ENCODE measurements at regions not wholly inside any gene's neighbourhood (a gene's known extent, or its start where the extent isn't known, plus 50 kb on each side); places are given as distances from the start of the nearest gene placed in this dataset.

GRCh38 chr7:53794816-53795215 lies 747.4 kb upstream of the VSTM2A start:
- DNase-seq, result no peak
- no peak overlapping the region for H3K4me3 ChIP-seq (ENCODE audit: low read length)
- no peaks in the 10 kb centered on the region for H3K4me1 ChIP-seq (ENCODE audit: control insufficient read depth, insufficient read depth, low read length)
- H3K4me1 Mint-ChIP-seq, result no peaks in the 10 kb centered on the region
- no peak overlapping the region for H3K4me3 Mint-ChIP-seq
- no peaks in the 10 kb centered on the region for H3K27me3 Mint-ChIP-seq (ENCODE audit: insufficient read depth)
- H3K27me3 ChIP-seq (ENCODE audit: control insufficient read depth, insufficient read depth, low read length, poor library complexity, severe bottlenecking), result no peaks in the 10 kb centered on the region
- TF ChIP-seq, protein P1, sequence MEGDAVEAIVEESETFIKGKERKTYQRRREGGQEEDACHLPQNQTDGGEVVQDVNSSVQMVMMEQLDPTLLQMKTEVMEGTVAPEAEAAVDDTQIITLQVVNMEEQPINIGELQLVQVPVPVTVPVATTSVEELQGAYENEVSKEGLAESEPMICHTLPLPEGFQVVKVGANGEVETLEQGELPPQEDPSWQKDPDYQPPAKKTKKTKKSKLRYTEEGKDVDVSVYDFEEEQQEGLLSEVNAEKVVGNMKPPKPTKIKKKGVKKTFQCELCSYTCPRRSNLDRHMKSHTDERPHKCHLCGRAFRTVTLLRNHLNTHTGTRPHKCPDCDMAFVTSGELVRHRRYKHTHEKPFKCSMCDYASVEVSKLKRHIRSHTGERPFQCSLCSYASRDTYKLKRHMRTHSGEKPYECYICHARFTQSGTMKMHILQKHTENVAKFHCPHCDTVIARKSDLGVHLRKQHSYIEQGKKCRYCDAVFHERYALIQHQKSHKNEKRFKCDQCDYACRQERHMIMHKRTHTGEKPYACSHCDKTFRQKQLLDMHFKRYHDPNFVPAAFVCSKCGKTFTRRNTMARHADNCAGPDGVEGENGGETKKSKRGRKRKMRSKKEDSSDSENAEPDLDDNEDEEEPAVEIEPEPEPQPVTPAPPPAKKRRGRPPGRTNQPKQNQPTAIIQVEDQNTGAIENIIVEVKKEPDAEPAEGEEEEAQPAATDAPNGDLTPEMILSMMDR (conservative IDR thresholded peaks at IDR 0.05), result no peak
- H3K27ac Mint-ChIP-seq, result no peak overlapping the region
- no peaks in the 10 kb centered on the region for H3K9me3 ChIP-seq (ENCODE audit: control insufficient read depth, low read length)
- H3K36me3 ChIP-seq (ENCODE audit: control insufficient read depth, insufficient read depth, low read length), result no peaks in the 10 kb centered on the region
- H3K36me3 Mint-ChIP-seq (ENCODE audit: low read depth), result no peaks in the 10 kb centered on the region
- no peak overlapping the region for H3K27ac ChIP-seq (ENCODE audit: low read depth, low read length)
- no peak overlapping the region for H3K9ac ChIP-seq (ENCODE audit: extremely low read depth, low read length, poor library complexity, severe bottlenecking)
- H3K9me3 Mint-ChIP-seq, result no peaks in the 10 kb centered on the region
- WGBS, 2 experiments (ENCODE audit: insufficient coverage in 1 of 2, insufficient read length in 1 of 2), result 90% methylated on average over 1 of the region's 1 CpG; no CpG with 5 or more reads in 1 of the 2 experiments

- no peak overlapping the region for H3K27ac Mint-ChIP-seq
- Histone ChIP-seq H3K9ac (ENCODE audit: extremely low read depth, low read length, poor library complexity, severe bottlenecking) (no peak overlapping the region), H3K4me1 (ENCODE audit: control insufficient read depth, insufficient read depth, low read length) (no peaks in the 10 kb centered on the region), H3K4me3 (ENCODE audit: low read length) (no peak overlapping the region), H3K9me3 (ENCODE audit: control insufficient read depth, low read length) (no peaks in the 10 kb centered on the region), H3K36me3 (ENCODE audit: control insufficient read depth, insufficient read depth, low read length) (no peaks in the 10 kb centered on the region), H3K27ac (ENCODE audit: low read depth, low read length) (no peak overlapping the region), H3K27me3 (ENCODE audit: control insufficient read depth, insufficient read depth, low read length, poor library complexity, severe bottlenecking) (no peaks in the 10 kb centered on the region)
- no peaks in the 10 kb centered on the region for H3K4me1 Mint-ChIP-seq
- 80 to 85% methylated on average over 1 to 4 of the region's 4 CpGs for WGBS, 2 experiments (ENCODE audit: insufficient coverage in 1 of 2, insufficient read length in 1 of 2)
- H3K4me3 Mint-ChIP-seq, result no peak overlapping the region
- H3K27me3 Mint-ChIP-seq (ENCODE audit: insufficient read depth), result no peaks in the 10 kb centered on the region
- H3K9me3 Mint-ChIP-seq, result no peaks in the 10 kb centered on the region
- DNase-seq, result no peak
- H3K36me3 Mint-ChIP-seq (ENCODE audit: low read depth), result no peaks in the 10 kb centered on the region
- TF ChIP-seq, protein P1 (conservative IDR thresholded peaks at IDR 0.05), result no peak
Observed at GRCh38 chr7:53800746-53801145, 741.4 kb upstream of the VSTM2A start.

- H3K9me3 ChIP-seq (ENCODE audit: control insufficient read depth, low read length), result no peaks in the 10 kb centered on the region
- H3K36me3 ChIP-seq (ENCODE audit: control insufficient read depth, insufficient read depth, low read length), result no peaks in the 10 kb centered on the region
- Mint-ChIP-seq H3K36me3 (ENCODE audit: low read depth) (no peaks in the 10 kb centered on the region), H3K4me1 (no peaks in the 10 kb centered on the region), H3K9me3 (no peaks in the 10 kb centered on the region), H3K27me3 (ENCODE audit: insufficient read depth) (no peaks in the 10 kb centered on the region), H3K27ac (no peak overlapping the region), H3K4me3 (no peak overlapping the region)
- H3K9ac ChIP-seq (ENCODE audit: extremely low read depth, low read length, poor library complexity, severe bottlenecking), result no peak overlapping the region
- DNase-seq, result no peak
- H3K4me1 ChIP-seq (ENCODE audit: control insufficient read depth, insufficient read depth, low read length), result no peaks in the 10 kb centered on the region
- H3K27ac ChIP-seq (ENCODE audit: low read depth, low read length), result no peak overlapping the region
- no peaks in the 10 kb centered on the region for H3K27me3 ChIP-seq (ENCODE audit: control insufficient read depth, insufficient read depth, low read length, poor library complexity, severe bottlenecking)
- TF ChIP-seq, protein P1 (conservative IDR thresholded peaks at IDR 0.05), result no peak
- H3K4me3 ChIP-seq (ENCODE audit: low read length), result no peak overlapping the region
Observed at GRCh38 chr7:53806119-53806518, 736.1 kb upstream of the VSTM2A start.

Measured in endodermal cell (in vitro differentiated cells).